GM21390 (cell line): ENCODE measurements at regions not wholly inside any gene's neighbourhood (a gene's known extent, or its start where the extent isn't known, plus 50 kb on each side); places are given as distances from the start of the nearest gene placed in this dataset.
A peak's percentile ranks its signal among the peaks of the same experiment; 100 is the strongest.

Experiments
- ATAC-seq: cut with Tn5 transposase; IDR thresholded peaks from one replicate; pipeline ENCODE4 v1.9.1; 2021; ENCODE audit not compliant: unreplicated experiment

DNA sequence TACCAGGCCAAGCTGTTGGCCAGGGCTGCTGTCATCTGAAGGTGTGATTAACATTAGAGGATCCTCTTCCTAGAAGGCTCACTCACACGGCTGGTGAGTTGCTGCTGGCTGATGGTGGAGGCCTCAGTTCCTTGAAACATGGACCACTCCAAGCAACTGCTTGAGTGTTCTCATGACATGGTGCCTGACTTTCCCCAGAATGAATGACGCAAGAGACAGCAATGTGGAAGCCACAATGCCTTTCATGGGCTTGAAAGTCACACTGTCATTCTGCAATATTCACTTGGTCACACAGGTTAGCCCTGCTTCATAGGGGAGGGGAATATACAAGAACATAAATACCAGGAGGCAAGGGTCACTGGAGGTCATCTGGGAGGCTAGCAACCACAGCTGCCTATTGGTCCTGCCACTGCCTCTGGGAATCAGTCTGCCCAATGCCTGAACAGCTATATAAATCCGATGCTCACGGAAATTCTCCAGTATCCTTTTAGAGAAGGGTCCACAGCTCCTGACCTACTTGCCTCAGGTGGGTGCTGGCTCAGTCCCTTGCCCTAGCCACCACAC is 97.1 kb upstream of the MAML3 start:
- ATAC-seq, result no peak

GRCh38 chr4:140249351-140249750 is 95.4 kb upstream of the MAML3 start:
- ATAC-seq, result no peak

DNA sequence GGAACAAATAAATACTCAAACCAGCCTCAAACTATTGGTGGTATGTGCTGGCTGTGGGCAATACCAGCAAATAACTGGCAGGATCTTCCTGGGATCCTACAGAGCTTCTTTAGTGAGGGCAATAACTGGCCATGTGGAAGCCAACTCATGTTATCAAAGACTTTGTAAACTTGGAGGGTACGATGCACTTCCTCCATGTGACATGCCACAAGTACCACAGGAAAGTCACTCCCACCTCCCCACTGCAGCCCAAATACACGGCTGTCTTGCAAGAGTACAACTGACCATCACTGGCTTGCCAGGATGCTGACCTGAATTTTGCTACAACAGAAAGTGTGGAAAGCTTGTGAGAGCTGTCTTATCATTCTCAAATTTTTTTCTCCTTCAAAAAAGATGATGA is 93.3 kb upstream of the MAML3 start:
- no peak for ATAC-seq

DNA sequence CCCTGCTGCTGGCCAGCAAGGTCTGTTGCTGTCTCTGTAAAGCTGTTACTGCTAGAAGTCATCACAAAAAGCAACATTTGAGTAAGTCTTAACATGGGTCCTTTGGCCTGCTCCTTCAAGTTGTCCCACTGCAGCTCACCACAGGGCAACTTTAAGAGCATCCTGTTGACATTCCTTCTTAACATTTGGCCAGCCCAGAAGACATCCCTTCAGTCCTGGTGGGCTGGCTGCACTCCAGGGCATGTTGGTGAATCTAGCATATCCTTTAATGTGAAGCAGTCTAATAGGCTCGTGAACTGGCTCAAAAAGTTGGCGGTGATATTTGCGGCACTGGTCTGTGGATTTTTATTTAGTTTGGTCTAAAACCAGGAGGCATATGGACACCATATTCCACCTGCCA is 92.2 kb upstream of the MAML3 start:
- no peak for ATAC-seq

GRCh38 chr4:140244328-140244727 is 90.3 kb upstream of the MAML3 start:
- ATAC-seq, result no peak

DNA sequence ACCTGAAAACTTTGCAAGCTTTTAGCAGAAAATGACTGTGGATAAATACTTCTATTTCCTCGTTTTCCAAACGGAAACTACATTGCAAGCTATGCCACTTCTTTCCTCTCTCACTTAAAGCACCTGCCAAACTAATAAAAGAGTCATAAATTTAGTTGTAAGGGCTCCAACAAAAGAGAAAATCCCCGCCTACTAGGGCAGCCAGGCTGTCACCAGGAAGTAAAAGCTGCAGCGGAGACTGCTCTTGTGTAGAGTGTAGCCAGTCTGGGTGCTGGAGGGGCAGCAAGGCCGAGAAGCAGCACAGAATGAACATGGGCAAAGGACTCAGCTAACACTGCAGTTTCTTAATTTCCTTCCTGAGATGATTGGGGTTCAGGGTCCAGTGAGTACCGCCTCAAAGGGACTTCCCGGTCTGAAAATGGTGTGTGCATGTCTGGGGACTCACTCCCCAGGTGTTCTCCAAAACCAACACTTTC is 89.3 kb upstream of the MAML3 start:
- ATAC-seq, result peak; percentile 61

GRCh38 chr4:140242357-140243277 is 88.6 kb upstream of the MAML3 start:
- ATAC-seq, result peak; percentile 73

DNA sequence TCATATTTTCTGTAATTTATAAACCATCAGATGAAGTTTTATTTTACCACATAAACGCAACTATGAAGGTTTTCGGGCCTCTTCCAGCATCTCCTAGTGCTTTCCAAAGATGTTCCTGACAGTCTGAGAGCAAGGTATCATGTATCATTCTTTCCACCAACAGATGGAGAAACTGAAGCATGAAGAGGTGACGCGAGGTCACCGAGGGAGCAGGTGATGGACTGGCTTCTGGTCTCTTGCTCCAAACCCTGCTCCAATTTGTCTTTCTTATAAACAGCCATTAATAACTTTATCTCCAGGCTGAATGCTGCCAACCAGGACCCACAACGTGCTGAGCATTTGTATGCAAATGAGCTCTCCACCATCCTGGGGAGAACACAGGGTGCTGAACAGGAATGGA is 86.3 kb upstream of the MAML3 start:
- no peak for ATAC-seq

DNA sequence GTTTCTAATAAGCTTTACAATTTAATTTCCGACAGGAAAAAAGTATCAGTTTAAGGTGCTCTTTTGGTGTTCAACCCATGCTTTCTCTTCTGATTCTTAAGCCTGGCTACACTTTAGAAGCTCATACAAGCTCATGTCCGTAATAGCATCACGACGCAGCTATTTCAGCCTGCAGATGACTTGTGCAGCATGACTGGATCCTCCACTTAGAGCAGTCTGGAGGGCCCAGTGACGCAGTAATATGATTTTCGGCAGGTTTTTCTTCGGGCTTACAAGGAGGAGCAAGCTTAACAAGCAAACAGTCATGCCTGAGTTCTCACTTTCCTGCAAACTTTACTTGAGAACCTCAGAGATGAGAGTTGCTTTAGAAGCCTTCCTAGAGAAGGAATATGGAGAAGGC is 85.3 kb upstream of the MAML3 start:
- ATAC-seq, result no peak

DNA sequence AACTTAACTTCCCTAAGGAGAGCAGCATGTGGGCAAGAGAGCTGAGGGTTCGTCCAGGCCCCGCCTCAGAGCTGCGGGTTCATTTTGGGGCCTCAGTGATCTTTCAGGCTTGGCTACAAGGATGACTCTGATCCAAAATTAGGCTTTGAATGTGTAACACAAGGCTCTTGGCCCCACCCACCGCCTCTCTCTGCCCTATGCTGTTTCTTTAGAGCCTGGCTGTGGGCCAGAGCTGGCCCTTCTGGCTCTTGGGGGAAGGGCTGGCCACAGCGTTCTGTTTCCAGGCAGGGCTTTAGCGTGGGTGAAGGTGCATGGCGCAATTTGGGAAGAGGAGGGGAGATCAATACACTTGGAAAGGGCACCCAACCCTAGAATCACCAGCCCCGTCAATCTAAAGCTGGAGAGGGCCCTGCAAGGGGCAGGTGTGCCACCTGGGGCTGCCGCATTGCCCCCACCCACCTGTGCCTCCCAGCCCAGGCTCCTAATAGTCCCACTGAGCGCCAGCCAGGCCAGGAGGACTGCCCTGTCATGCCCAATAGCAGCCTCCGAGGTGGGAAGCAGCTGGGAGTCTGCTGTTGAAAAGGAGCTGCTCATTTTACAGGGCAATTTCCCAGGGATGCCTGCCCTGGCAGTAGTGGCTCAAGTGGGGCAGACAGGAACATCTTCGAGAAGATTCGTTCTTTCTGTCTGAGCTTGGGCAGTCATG is 84.5 kb upstream of the MAML3 start:
- ATAC-seq, result no peak

- ATAC-seq, result no peak
Observed at GRCh38 chr4:140237616-140238350, 83.8 kb upstream of the MAML3 start.

DNA sequence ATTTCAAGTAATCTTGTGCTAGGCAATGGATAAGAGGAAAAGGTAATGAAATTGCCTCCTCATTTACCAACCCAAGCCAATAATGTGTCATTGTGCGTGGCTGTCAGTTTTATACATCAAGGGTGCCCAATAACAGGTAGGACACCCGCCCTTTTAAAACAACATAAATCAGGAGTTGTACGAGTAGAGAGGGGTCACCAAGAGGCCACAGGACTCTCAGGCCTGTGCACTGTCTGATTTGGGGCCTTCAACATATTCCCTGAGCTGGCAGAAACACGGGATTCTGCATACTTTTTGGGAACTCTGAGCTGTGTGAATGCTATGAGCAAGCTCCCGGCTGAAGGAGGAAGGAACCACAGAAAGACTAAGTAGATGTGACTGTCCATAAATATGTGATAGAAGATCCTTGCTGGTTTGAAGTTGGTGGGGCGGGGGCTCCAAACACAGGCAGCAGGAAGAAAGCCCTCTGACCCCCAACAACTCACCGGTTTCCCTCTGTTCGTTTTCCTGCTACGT is 82.7 kb upstream of the MAML3 start:
- ATAC-seq, result no peak

- no peak for ATAC-seq
Observed at GRCh38 chr4:140234697-140235060, 80.7 kb upstream of the MAML3 start.

- no peak for ATAC-seq
Observed at GRCh38 chr4:140233791-140234696, 80.1 kb upstream of the MAML3 start.

DNA sequence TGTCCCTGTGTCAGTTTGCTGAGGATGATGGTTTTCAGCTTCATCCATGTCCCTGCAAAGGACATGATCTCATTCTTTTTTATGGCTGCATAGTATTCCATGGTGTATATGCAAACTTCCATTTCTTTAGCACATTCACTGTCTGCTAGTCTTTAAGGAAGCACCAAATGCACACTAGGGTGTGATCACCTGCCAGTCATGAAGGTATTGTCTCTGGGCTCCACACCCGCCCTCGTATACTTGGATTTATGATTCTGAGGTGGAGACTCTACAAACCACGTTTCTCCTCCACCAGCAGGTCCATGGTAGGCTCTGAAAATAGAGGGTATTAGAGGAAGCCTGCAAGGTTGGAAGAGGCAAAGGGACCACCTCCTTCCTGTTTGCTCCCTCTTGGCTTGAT is 75.9 kb upstream of the MAML3 start:
- ATAC-seq, result no peak

DNA sequence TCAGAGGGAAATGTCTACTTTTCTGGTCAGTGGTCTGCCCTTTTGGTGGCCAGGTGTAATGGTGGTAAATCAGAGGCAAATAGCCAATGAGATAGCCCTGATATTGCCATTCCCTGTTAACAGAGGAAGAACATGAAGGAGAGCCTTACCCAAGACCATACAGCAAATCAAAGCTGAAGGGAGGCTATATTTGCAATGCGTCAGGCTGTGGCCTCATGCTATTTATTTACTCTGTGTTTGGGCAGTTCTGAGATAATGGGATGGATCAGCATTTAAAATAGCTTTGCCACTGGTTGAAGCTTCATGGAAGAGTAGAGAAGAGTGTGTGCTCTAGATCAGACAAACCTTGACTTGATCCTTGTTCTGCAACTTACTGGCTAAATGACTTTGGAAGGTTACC is 73.3 kb upstream of the MAML3 start:
- ATAC-seq, result no peak

DNA sequence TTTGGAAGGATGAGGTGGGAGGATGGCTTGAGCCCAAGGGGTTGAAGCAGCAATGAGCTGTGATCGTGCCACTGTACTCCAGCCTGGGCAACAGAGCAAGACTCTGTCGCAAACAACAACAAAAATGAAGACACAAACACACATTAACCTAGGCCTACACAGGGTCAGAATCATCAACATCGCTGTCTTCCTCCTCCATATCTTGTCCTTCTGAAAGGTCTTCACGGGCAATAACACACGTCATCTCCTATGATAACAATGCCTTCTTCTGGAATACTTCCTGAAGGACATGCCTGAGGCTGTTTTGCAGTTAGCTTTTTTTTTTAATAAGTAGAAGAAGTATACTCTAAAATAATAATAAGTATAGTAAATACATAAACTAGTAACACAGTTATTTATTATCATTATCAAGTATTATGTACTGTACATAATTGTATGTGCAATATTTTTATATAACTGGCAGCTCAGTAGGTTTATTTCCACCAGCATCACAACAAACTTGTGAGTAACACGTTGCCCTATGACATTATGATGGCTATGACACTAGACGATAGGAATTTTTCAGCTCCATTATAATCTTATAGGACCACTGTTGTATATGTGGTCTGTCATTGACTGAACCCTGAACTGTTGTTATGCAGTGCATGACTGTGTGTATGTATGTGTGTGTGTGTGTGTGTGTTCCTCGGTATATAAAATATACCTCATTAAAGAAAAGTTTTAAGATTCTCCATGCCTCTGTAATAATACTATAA is 69.2 kb upstream of the MAML3 start:
- ATAC-seq, result no peak

- ATAC-seq, result no peak
Observed at GRCh38 chr4:140222171-140222570, 68.2 kb upstream of the MAML3 start.

DNA sequence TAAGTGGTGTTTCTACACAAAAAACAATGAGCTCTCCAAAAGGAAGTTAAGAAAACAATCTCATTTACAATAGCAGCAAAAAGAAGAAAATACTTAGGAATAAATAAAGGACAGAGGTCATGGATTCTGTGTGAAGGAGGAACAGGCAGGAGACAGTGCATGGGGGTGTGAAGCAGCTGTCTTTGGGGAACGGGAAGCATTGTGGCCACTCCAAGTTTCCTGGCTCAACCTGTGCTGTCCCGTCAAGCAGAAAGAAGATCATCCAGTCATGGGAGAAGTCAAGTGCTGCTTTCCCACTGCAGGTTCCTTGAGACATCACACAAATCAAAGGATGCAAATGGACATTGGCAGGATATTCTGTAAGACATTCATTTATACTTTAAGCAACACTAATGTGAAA is 66.1 kb upstream of the MAML3 start:
- ATAC-seq, result no peak
